ENCODE measurements at regions not wholly inside any gene's neighbourhood (a gene's known extent, or its start where the extent isn't known, plus 50 kb on each side); places are given as distances from the start of the nearest gene placed in this dataset.
"Not testable (repeated sequence)": the region's sequence is repeated elsewhere in the genome, so short reads cannot be mapped to it uniquely, and the experiment has no call there.

- FAIRE-seq (no peak), DNase-seq (ENCODE audit: low read depth in 1 of 2, low spot score in 1 of 2) (no peak), ATAC-seq (no peak)
- Histone ChIP-seq H3K4me3 (no peak overlapping the region), H3K4me2 (no peak overlapping the region), H3K4me1 (no peaks in the 10 kb centered on the region), H3K27ac (no peak overlapping the region), H3K9me3 (no peaks in the 10 kb centered on the region)
- TF ChIP-seq CHD2 (IDR thresholded peaks at IDR 0.05; ENCODE audit: low read length, partially characterized antibody) (no peak), POLR2A (IDR thresholded peaks at IDR 0.05; ENCODE audit: low read length) (no peak), ZC3H11A (IDR thresholded peaks at IDR 0.05) (no peak), CEBPB (IDR thresholded peaks at IDR 0.05) (no peak), BCL3 (IDR thresholded peaks at IDR 0.05) (no peak), EHMT2 (IDR thresholded peaks at IDR 0.05; ENCODE audit: low read depth) (no peak), REST (IDR thresholded peaks at IDR 0.05) (no peak), FOXS1 (CRISPR knock-in tag; IDR thresholded peaks at IDR 0.05) (no peak)
- WGBS (ENCODE audit: missing lambda C conversion rate), result 47% methylated on average over 2 of the region's 2 CpGs
- ChIA-PET POLR2A (no interaction called here), CTCF (no interaction called here)
Observed at GRCh38 chr5:25515525-25515924, 870.7 kb upstream of the CDH10 start.

- FAIRE-seq; ATAC-seq; H3K4me1 ChIP-seq; POLR2A ChIA-PET; CTCF ChIA-PET; DNase-seq (ENCODE audit: low read depth in 1 of 2, low spot score in 1 of 2); H3K9me3 ChIP-seq; H3K4me3 ChIP-seq; H3K4me2 ChIP-seq; H3K27ac ChIP-seq: not testable (repeated sequence)
- WGBS (ENCODE audit: missing lambda C conversion rate), result 52% methylated on average over 2 of the region's 2 CpGs
Observed at GRCh38 chr5:25510692-25511091, 865.9 kb upstream of the CDH10 start.

GRCh38 chr5:25508011-25508410 lies 863.2 kb upstream of the CDH10 start:
- H3K27ac ChIP-seq; H3K9me3 ChIP-seq; ATAC-seq; H3K4me1 ChIP-seq; DNase-seq (ENCODE audit: low read depth in 1 of 2, low spot score in 1 of 2); H3K4me2 ChIP-seq; H3K4me3 ChIP-seq; FAIRE-seq; CTCF ChIA-PET; POLR2A ChIA-PET: not testable (repeated sequence)
- WGBS (ENCODE audit: missing lambda C conversion rate), result 80% methylated on average over 4 of the region's 4 CpGs

- no peak for TF ChIP-seq ELK1 (IDR thresholded peaks at IDR 0.05; ENCODE audit: low read depth, low read length)
- no peak for TF ChIP-seq EP300 (IDR thresholded peaks at IDR 0.05)
- no peak for TF ChIP-seq FOSL2 (IDR thresholded peaks at IDR 0.05)
- no peak for TF ChIP-seq FOSL2 (CRISPR knock-in tag; IDR thresholded peaks at IDR 0.05)
- no peak for TF ChIP-seq ATOH8 (CRISPR knock-in tag; IDR thresholded peaks at IDR 0.05; ENCODE audit: low read depth)
- no peak for TF ChIP-seq FOXS1 (CRISPR knock-in tag; IDR thresholded peaks at IDR 0.05)
- no peak overlapping the region for H3K27ac ChIP-seq
- ATAC-seq (no peak), FAIRE-seq (no peak), DNase-seq (ENCODE audit: low read depth in 1 of 2, low spot score in 1 of 2) (no peak)
- H3K9me3 ChIP-seq, result no peaks in the 10 kb centered on the region
- CTCF ChIA-PET, result interaction anchor here (0.8 to 1.1 kb wide), 2 partner anchors 9 to 12 kb away, joined by 3 read pairs; no protein-coding TSS in a partner anchor
- H3K4me2 ChIP-seq, result no peak overlapping the region
- POLR2A ChIA-PET, result no interaction called here
- no peaks in the 10 kb centered on the region for H3K4me1 ChIP-seq
- 14% methylated on average over 1 of the region's 1 CpG for WGBS (ENCODE audit: missing lambda C conversion rate)
- H3K4me3 ChIP-seq, result no peak overlapping the region
Observed at GRCh38 chr5:25500635-25501034, 855.9 kb upstream of the CDH10 start.
